ENCODE measurements at regions not wholly inside any gene's neighbourhood (a gene's known extent, or its start where the extent isn't known, plus 50 kb on each side); places are given as distances from the start of the nearest gene placed in this dataset.

DNA sequence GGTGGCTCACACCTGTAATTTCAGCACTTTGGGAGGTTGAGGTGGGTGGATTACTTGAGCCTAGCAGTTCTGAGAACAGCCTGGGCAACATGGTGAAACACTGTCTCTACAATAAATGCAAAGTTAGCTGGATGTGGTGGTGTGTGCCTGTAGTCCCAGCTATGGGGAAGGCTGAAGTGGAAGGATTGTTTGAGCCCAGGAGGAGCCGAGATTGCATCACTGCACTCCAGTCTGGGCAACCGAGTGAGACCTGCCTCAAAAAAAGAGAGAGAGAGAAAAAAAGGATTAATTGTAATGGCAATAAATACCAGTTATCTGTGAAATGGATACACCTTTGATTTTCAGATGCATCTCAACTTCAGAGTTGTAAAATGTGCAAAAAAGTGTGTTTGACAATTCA, 58.8 kb downstream of the SPRY1 start:
- TF ChIP-seq, protein P1, sequence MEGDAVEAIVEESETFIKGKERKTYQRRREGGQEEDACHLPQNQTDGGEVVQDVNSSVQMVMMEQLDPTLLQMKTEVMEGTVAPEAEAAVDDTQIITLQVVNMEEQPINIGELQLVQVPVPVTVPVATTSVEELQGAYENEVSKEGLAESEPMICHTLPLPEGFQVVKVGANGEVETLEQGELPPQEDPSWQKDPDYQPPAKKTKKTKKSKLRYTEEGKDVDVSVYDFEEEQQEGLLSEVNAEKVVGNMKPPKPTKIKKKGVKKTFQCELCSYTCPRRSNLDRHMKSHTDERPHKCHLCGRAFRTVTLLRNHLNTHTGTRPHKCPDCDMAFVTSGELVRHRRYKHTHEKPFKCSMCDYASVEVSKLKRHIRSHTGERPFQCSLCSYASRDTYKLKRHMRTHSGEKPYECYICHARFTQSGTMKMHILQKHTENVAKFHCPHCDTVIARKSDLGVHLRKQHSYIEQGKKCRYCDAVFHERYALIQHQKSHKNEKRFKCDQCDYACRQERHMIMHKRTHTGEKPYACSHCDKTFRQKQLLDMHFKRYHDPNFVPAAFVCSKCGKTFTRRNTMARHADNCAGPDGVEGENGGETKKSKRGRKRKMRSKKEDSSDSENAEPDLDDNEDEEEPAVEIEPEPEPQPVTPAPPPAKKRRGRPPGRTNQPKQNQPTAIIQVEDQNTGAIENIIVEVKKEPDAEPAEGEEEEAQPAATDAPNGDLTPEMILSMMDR (IDR thresholded peaks at IDR 0.05): no peak
- TF ChIP-seq POLR2A (IDR thresholded peaks at IDR 0.05): no peak
